Caco-2 (cell line): ENCODE measurements at regions not wholly inside any gene's neighbourhood (a gene's known extent, or its start where the extent isn't known, plus 50 kb on each side); places are given as distances from the start of the nearest gene placed in this dataset.

Experiments
- BruUV-seq: library from RNA; stranded (reverse); fragments of 400-500 nt; replicated peaks from 2 replicates; lab custom pipeline; 2021; lab: Mats Ljungman, UMichigan
- CTCF ChIA-PET: fragments of 300-600 bp; sonication (Branson Sonifier 250); formaldehyde crosslinking; loops from one replicate; lab custom pipeline; 2022; ENCODE audit warnings: antibody characterized with exemption; lab: Charles Lee
- POLR2A ChIA-PET: fragments of 300-600 bp; sonication (Branson Sonifier 250); formaldehyde crosslinking; loops from one replicate; lab custom pipeline; 2022; ENCODE audit warnings: antibody characterized with exemption; lab: Charles Lee
- DNase-seq, 2 experiments: peaks; one replicate each; pipeline versions ENCODE4 v3.0.0 to v3.0.0-alpha.2; 2020 to 2022
- H3K27me3 ChIP-seq: replicated peaks from 2 replicates; pipeline ENCODE4 v1.6.0; 2011; ENCODE audit warnings: low read length; ENCODE audit not compliant: control insufficient read depth, insufficient read depth
- H3K36me3 ChIP-seq: 2 replicates; pipeline ENCODE4 v1.5.1; 2011; ENCODE audit warnings: low read length; ENCODE audit not compliant: control insufficient read depth, insufficient read depth
- H3K4me1 ChIP-seq: fragments of 250-450 bp; sonication (Bioruptor Pico); 2 replicates; pipeline ENCODE4 v1.5.1; 2020; ENCODE audit warnings: mild to moderate bottlenecking
- H3K4me3 ChIP-seq: 2 replicates; pipeline ENCODE4 v1.5.1; 2011; ENCODE audit warnings: low read depth, mild to moderate bottlenecking, control low read depth, low read length
- H3K9me3 ChIP-seq: fragments of 250-450 bp; sonication (Bioruptor Pico); 2 replicates; pipeline ENCODE4 v1.5.1; 2020; ENCODE audit warnings: mild to moderate bottlenecking, moderate library complexity
- H3K27ac Mint-ChIP-seq: one replicate; pipeline ENCODE4 v1.8.0; 2022; ENCODE audit warnings: mixed read lengths; ENCODE audit not compliant: unreplicated experiment
- H3K27me3 Mint-ChIP-seq: one replicate; pipeline ENCODE4 v1.8.0; 2022; ENCODE audit warnings: mixed read lengths; ENCODE audit not compliant: insufficient read depth, unreplicated experiment
- H3K36me3 Mint-ChIP-seq: one replicate; pipeline ENCODE4 v1.8.0; 2022; ENCODE audit warnings: mild to moderate bottlenecking, mixed read lengths; ENCODE audit not compliant: insufficient read depth, unreplicated experiment
- H3K4me1 Mint-ChIP-seq: one replicate; pipeline ENCODE4 v1.8.0; 2022; ENCODE audit warnings: low read depth, mixed read lengths; ENCODE audit not compliant: unreplicated experiment
- H3K4me3 Mint-ChIP-seq: one replicate; pipeline ENCODE4 v1.8.0; 2022; ENCODE audit warnings: mild to moderate bottlenecking, moderate library complexity, mixed read lengths; ENCODE audit not compliant: unreplicated experiment
- H3K9me3 Mint-ChIP-seq: one replicate; pipeline ENCODE4 v1.8.0; 2022; ENCODE audit warnings: mixed read lengths; ENCODE audit not compliant: unreplicated experiment
- intact Hi-C: fragments of 100-400 bp; cut with micrococcal nuclease; formaldehyde crosslinking; loops from one replicate; pipeline ENCODE4 v1.10.0; 2022; ENCODE audit not compliant: unreplicated experiment
- TF ChIP-seq, protein P1 (sequence below), 2 experiments: fragments of 200-600 bp in 1 of 2; IDR thresholded peaks; 1 replicate in 1 of 2; 2 replicates in 1 of 2; pipeline versions ENCODE4 v1.5.1 to v1.8.0; 2011 to 2022; ENCODE audit warnings: antibody characterized with exemption in 1 of 2, control low read depth in 1 of 2, inconsistent platforms in 1 of 2, low read depth in 1 of 2, low read length in 1 of 2, mild to moderate bottlenecking in 1 of 2, moderate library complexity in 1 of 2; ENCODE audit not compliant: insufficient read depth in 1 of 2, severe bottlenecking in 1 of 2, unreplicated experiment in 1 of 2

DNA sequence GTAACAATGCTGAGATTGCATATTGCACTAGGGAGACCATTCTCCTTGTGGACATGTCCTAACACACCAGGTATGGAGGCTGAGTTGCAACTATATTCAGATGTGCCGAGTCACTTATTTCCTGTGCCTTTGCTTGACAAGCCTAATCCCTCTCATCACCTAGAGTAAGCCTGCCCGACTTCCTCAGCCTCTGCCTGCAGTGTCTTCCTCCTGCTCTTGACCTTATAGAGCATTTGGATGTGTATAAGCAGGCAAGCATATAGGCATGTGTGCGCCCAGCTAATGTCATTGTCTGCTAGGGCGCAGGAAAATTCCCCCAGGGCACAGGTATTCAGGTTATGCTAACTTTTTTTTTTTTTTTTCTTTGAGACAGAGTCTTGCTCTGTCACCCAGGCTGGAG, 316.9 kb downstream of the CDH2 start:
- Mint-ChIP-seq H3K4me3 (no peak overlapping the region), H3K4me1 (no peaks in the 10 kb centered on the region), H3K27me3 (no peaks in the 10 kb centered on the region), H3K36me3 (no peaks in the 10 kb centered on the region), H3K27ac (no peak overlapping the region), H3K9me3 (no peaks in the 10 kb centered on the region)
- no peak for DNase-seq
- intact Hi-C loops: no loop called here
- TF ChIP-seq, protein P1, sequence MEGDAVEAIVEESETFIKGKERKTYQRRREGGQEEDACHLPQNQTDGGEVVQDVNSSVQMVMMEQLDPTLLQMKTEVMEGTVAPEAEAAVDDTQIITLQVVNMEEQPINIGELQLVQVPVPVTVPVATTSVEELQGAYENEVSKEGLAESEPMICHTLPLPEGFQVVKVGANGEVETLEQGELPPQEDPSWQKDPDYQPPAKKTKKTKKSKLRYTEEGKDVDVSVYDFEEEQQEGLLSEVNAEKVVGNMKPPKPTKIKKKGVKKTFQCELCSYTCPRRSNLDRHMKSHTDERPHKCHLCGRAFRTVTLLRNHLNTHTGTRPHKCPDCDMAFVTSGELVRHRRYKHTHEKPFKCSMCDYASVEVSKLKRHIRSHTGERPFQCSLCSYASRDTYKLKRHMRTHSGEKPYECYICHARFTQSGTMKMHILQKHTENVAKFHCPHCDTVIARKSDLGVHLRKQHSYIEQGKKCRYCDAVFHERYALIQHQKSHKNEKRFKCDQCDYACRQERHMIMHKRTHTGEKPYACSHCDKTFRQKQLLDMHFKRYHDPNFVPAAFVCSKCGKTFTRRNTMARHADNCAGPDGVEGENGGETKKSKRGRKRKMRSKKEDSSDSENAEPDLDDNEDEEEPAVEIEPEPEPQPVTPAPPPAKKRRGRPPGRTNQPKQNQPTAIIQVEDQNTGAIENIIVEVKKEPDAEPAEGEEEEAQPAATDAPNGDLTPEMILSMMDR (IDR thresholded peaks at IDR 0.05; ENCODE audit: insufficient read depth in 1 of 2, low read depth in 1 of 2, low read length in 1 of 2, severe bottlenecking in 1 of 2, unreplicated experiment in 1 of 2): no peak
- BruUV-seq: no TSS peak
- H3K4me1 ChIP-seq: no peaks in the 10 kb centered on the region
- no peak overlapping the region for H3K4me3 ChIP-seq
- no peaks in the 10 kb centered on the region for H3K27me3 ChIP-seq
- CTCF ChIA-PET: no interaction called here
- no peaks in the 10 kb centered on the region for H3K36me3 ChIP-seq
- no peaks in the 10 kb centered on the region for H3K9me3 ChIP-seq
- POLR2A ChIA-PET: no interaction called here

DNA sequence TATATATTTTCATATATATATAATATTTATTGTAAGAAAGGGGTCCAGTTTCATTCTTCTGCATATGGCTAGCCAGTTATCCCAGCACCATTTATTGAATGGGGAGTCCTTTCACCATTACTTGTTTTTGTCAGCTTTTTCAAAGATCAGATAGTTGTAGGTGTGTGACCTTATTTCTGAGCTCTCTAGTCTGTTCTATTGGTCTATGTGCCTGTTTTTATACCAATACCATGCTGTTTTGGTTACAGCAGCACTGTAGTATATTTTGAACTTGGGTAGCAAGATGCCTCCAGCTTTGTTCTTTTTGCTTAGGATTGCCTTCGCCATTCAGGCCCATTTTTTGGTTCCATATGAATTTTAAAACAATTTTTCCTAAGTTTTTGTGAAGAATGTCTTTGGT, 320.1 kb downstream of the CDH2 start:
- Mint-ChIP-seq H3K36me3 (no peaks in the 10 kb centered on the region), H3K27me3 (no peaks in the 10 kb centered on the region), H3K9me3 (no peaks in the 10 kb centered on the region), H3K4me1 (no peaks in the 10 kb centered on the region), H3K27ac (no peak overlapping the region), H3K4me3 (no peak overlapping the region)
- Histone ChIP-seq H3K4me1 (no peaks in the 10 kb centered on the region), H3K27me3 (no peaks in the 10 kb centered on the region), H3K9me3 (no peaks in the 10 kb centered on the region), H3K36me3 (no peaks in the 10 kb centered on the region), H3K4me3 (no peak overlapping the region)
- BruUV-seq: no TSS peak
- CTCF ChIA-PET: no interaction called here
- TF ChIP-seq, protein P1 (IDR thresholded peaks at IDR 0.05; ENCODE audit: insufficient read depth in 1 of 2, low read depth in 1 of 2, low read length in 1 of 2, severe bottlenecking in 1 of 2, unreplicated experiment in 1 of 2): no peak
- DNase-seq: no peak
- intact Hi-C loops: no loop called here
- POLR2A ChIA-PET: no interaction called here

DNA sequence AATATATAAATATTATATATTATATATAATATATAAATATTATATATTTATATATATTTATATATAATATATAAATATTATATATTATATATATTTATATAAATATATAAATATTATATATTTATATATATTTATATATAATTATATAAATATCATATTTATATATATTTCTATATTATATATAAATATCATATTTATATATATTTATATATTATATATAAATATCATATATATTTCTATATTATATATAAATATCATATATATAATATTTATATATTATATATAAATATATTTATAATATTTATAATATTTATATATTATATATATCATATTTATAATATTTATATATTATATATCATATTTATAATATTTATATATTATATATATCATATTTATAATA, 321.4 kb downstream of the CDH2 start:
- no peaks in the 10 kb centered on the region for H3K27me3 ChIP-seq
- TF ChIP-seq, protein P1 (IDR thresholded peaks at IDR 0.05; ENCODE audit: insufficient read depth in 1 of 2, low read depth in 1 of 2, low read length in 1 of 2, severe bottlenecking in 1 of 2, unreplicated experiment in 1 of 2): no peak
- no peaks in the 10 kb centered on the region for H3K9me3 Mint-ChIP-seq
- BruUV-seq: no TSS peak
- no peak overlapping the region for H3K4me3 Mint-ChIP-seq
- no peak overlapping the region for H3K4me3 ChIP-seq
- CTCF ChIA-PET: no interaction called here
- no peak overlapping the region for H3K27ac Mint-ChIP-seq
- intact Hi-C loops: no loop called here
- DNase-seq: no peak
- H3K4me1 Mint-ChIP-seq: no peaks in the 10 kb centered on the region
- no peaks in the 10 kb centered on the region for H3K36me3 ChIP-seq
- POLR2A ChIA-PET: no interaction called here
- H3K36me3 Mint-ChIP-seq: no peaks in the 10 kb centered on the region
- H3K9me3 ChIP-seq: no peaks in the 10 kb centered on the region
- no peaks in the 10 kb centered on the region for H3K27me3 Mint-ChIP-seq
- H3K4me1 ChIP-seq: no peaks in the 10 kb centered on the region
